NCI-H2107 treated with DMSO at 0.1 percent for 48 hours (cell line): ENCODE measurements at regions not wholly inside any gene's neighbourhood (a gene's known extent, or its start where the extent isn't known, plus 50 kb on each side); places are given as distances from the start of the nearest gene placed in this dataset.
A peak's percentile ranks its signal among the peaks of the same experiment; 100 is the strongest.

Experiments used
- DNase-seq: peaks from one replicate; lab custom pipeline; 2025; ENCODE audit not compliant: unreplicated experiment; lab: John Stamatoyannopoulos, UW

GRCh38 chr10:31754803-31755624 lies 173.6 kb downstream of the ARHGAP12 start:
- DNase-seq: no peak

GRCh38 chr10:31753681-31754080 lies 174.9 kb downstream of the ARHGAP12 start:
- DNase-seq: no peak

GRCh38 chr10:31752170-31752569 lies 176.5 kb downstream of the ARHGAP12 start:
- no peak for DNase-seq

GRCh38 chr10:31751738-31752080 lies 176.9 kb downstream of the ARHGAP12 start:
- DNase-seq: no peak

GRCh38 chr10:31751051-31751737 lies 177.4 kb downstream of the ARHGAP12 start:
- no peak for DNase-seq

- DNase-seq: peak; percentile 49
These were observed 178.4 kb downstream of the ARHGAP12 start for GRCh38 chr10:31749981-31750840.

GRCh38 chr10:31749301-31749700 lies 179.3 kb downstream of the ARHGAP12 start:
- no peak for DNase-seq

- no peak for DNase-seq
These were observed 182.8 kb downstream of the ARHGAP12 start for GRCh38 chr10:31745612-31746376.

- no peak for DNase-seq
These were observed 184.6 kb downstream of the ARHGAP12 start for GRCh38 chr10:31744025-31744424.

GRCh38 chr10:31742255-31742654 lies 186.4 kb downstream of the ARHGAP12 start:
- no peak for DNase-seq

GRCh38 chr10:31741473-31741872 lies 187.2 kb downstream of the ARHGAP12 start:
- DNase-seq: no peak

GRCh38 chr10:31739711-31740110 lies 188.9 kb downstream of the ARHGAP12 start:
- DNase-seq: no peak

GRCh38 chr10:31739146-31739545 lies 189.5 kb downstream of the ARHGAP12 start:
- DNase-seq: no peak

GRCh38 chr10:31731711-31732110 lies 196.9 kb downstream of the ARHGAP12 start:
- no peak for DNase-seq

- no peak for DNase-seq
These were observed 197.9 kb downstream of the ARHGAP12 start for GRCh38 chr10:31730776-31731175.

GRCh38 chr10:31728698-31729224 lies 199.9 kb downstream of the ARHGAP12 start:
- no peak for DNase-seq

GRCh38 chr10:31725436-31725835 lies 203.2 kb downstream of the ARHGAP12 start:
- no peak for DNase-seq

GRCh38 chr10:31724296-31724695 lies 204.3 kb downstream of the ARHGAP12 start:
- DNase-seq: no peak

- DNase-seq: no peak
These were observed 205.4 kb downstream of the ARHGAP12 start for GRCh38 chr10:31723106-31723750.

GRCh38 chr10:31721096-31721495 lies 207.5 kb downstream of the ARHGAP12 start:
- no peak for DNase-seq
